Heart right ventricle (tissue), 16 donors: ENCODE measurements at regions not wholly inside any gene's neighbourhood (a gene's known extent, or its start where the extent isn't known, plus 50 kb on each side); places are given as distances from the start of the nearest gene placed in this dataset.

Source experiments
- ATAC-seq, 8 donors: fragments of 200-7000 bp; cut with Tn5 transposase; one replicate each; pipeline ENCODE4 v1.9.1; 2020; ENCODE audit warnings: mild to moderate bottlenecking in 8 of 8, moderate library complexity in 8 of 8, moderate number of reproducible peaks in 1 of 8
- DNase-seq, 2 donors: peaks; one replicate each; pipeline ENCODE4 v3.0.0-alpha.2; 2020
- H3K27ac ChIP-seq, 10 donors: fragments of 200-600 bp; sonication (generic) in 2 of 10; one replicate each; pipeline versions ENCODE4 v1.5.0 to v1.8.0; 2020 to 2022; ENCODE audit warnings: mild to moderate bottlenecking in 3 of 10
- H3K27me3 ChIP-seq, 7 donors: fragments of 200-600 bp; one replicate each; pipeline ENCODE4 v1.8.0; 2021 to 2022; ENCODE audit warnings: mild to moderate bottlenecking in 2 of 7
- H3K36me3 ChIP-seq, 9 donors: fragments of 200-600 bp; sonication (generic) in 1 of 9; one replicate each; pipeline versions ENCODE4 v1.5.0 to v1.8.0; 2020 to 2022; ENCODE audit warnings: mild to moderate bottlenecking in 2 of 9
- H3K4me1 ChIP-seq, 9 donors: fragments of 200-600 bp; sonication (generic) in 1 of 9; one replicate each; pipeline versions ENCODE4 v1.5.0 to v1.8.0; 2020 to 2022; ENCODE audit warnings: mild to moderate bottlenecking in 4 of 9
- H3K4me3 ChIP-seq, 10 donors: fragments of 200-600 bp; sonication (generic) in 2 of 10; one replicate each; pipeline versions ENCODE4 v1.5.0 to v1.8.0; 2020 to 2022; ENCODE audit warnings: mild to moderate bottlenecking in 7 of 10, moderate library complexity in 2 of 10
- H3K9me3 ChIP-seq, 11 donors: fragments of 200-600 bp in 10 of 11; sonication (generic) in 2 of 11; one replicate each; pipeline versions ENCODE4 v1.5.0 to v1.8.0; 2013 to 2022; ENCODE audit warnings: mild to moderate bottlenecking in 2 of 11, control low read depth in 1 of 11, moderate library complexity in 1 of 11
- WGBS, 2 donors: extraction: QIAGEN DNeasy Blood & Tissue Kit; methylation state at CpG; one replicate each; pipeline ENCODE4 v1.1.7; 2013; ENCODE audit warnings: inconsistent platforms in 1 of 2; 5-methylcytosine and 5-hydroxymethylcytosine counted together
- intact Hi-C, 10 donors: fragments of 100-400 bp; cut with DNase I; formaldehyde crosslinking; loops; one replicate each; pipeline versions ENCODE4 v1.11.1 to v1.14.2; 2022
- TF ChIP-seq, protein P1 (sequence below), 9 donors: fragments of 200-600 bp; sonication (generic) in 2 of 9; IDR thresholded peaks; one replicate each; pipeline versions ENCODE4 v1.5.0 to v1.8.0; 2021 to 2022; ENCODE audit warnings: antibody characterized with exemption in 9 of 9, mild to moderate bottlenecking in 5 of 9, moderate library complexity in 1 of 9
- donor health status: Arrhythmogenic right ventricular cardiomyopathy.
- donor health status: ischemic (EF 13 %, LVEDD 7.1; RV severe dilation, severe dysfunction).
- donor health status: healthy with polysubstance abuse.
- donor health status: DM: no; HTN: yes; CAD: no.
- donor health status: DM: no; HTN: no; CAD: no.
- donor health status: ischemic (EF 25% LVEDD 6.9; RV normal size, moderate dysfunction).
- donor health status: ischemic (EF 25% LVEDD 5.7; RV mildly dilated, moderate dysfunction).
- donor health status: healthy.
- donor health status: DM: yes; HTN: yes; CAD: no.
- donor health status: Ischemic cardiomyopathy.
- donor health status: ischemic (EF 35%, LVEDD 5.7; RV mildly dilated, moderate dysfunction).
- donor health status: nonischemic (EF 11% LVEDD 7.7; RV severe dilation, severe dysfunction).
- donor health status: DM: yes; HTN: yes; CAD: no.
- donor health status: PGD.
- donor health status: ischemic (EF 29% LVEDD 5.4; RV normal size, mild dysfunction).
- donor health status: nonischemic (EF 23%, LVEDD 6.1; RV moderate dilation, normal function).

DNA sequence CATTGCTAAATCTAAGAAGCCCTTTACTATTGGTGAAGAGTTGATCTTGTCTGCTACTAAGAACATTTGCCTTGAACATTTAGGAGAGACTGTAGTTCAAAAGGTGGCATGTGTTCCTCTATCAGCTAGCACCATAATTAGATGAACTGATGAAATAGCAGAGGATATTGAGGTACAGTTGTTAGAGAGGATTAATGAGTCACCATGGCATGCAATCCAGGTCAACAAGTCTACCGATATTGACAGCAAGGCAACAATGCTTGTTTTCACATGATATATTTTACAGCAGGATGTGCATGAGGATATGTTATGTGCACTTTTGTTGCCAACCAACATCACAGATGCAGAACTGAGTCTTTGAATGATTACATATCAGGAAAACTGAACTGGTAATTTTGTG lies 134.3 kb upstream of the CDH9 start:
- TF ChIP-seq, protein P1, sequence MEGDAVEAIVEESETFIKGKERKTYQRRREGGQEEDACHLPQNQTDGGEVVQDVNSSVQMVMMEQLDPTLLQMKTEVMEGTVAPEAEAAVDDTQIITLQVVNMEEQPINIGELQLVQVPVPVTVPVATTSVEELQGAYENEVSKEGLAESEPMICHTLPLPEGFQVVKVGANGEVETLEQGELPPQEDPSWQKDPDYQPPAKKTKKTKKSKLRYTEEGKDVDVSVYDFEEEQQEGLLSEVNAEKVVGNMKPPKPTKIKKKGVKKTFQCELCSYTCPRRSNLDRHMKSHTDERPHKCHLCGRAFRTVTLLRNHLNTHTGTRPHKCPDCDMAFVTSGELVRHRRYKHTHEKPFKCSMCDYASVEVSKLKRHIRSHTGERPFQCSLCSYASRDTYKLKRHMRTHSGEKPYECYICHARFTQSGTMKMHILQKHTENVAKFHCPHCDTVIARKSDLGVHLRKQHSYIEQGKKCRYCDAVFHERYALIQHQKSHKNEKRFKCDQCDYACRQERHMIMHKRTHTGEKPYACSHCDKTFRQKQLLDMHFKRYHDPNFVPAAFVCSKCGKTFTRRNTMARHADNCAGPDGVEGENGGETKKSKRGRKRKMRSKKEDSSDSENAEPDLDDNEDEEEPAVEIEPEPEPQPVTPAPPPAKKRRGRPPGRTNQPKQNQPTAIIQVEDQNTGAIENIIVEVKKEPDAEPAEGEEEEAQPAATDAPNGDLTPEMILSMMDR (IDR thresholded peaks at IDR 0.05): no peak
- intact Hi-C loops: no loop called here
- Histone ChIP-seq H3K27ac (no peak overlapping the region), H3K4me1 (no peaks in the 10 kb centered on the region), H3K36me3 (no peaks in the 10 kb centered on the region), H3K27me3 (no peaks in the 10 kb centered on the region), H3K9me3 (peaks cover 0 to 9% (median 0%) of the 10 kb centered on the region in 11 donors), H3K4me3 (no peak overlapping the region)
- DNase-seq: no peak
- WGBS, 2 donors: 86 to 97% methylated on average over 1 of the region's 1 CpG
- no peak for ATAC-seq

DNA sequence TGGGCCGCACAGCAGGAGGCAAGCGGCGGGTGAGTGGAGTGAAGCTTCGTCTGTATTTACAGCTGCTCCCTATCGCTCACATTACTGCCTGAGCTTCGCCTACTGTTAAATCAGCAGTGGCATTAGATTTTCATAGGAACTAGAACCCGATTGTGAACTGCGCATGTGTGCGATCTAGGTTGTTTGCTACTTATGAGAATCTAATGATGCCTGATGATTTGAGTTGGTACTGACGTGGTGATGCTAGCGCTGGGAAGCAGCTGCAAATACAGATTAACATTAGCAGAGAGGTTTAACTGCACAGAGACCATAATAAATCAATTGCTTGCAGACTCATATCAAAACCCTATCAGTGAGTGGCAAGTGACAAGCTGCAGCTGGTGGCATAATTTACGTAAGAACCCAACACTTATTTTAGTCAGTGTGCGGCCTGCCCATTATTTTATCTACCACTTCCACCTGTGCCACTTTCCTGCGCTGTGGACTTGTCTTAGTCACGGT lies 133.4 kb upstream of the CDH9 start:
- H3K4me3 ChIP-seq: no peak overlapping the region
- intact Hi-C loops: no loop called here
- no peaks in the 10 kb centered on the region for H3K27me3 ChIP-seq
- H3K9me3 ChIP-seq: peaks cover 0 to 9% (median 0%) of the 10 kb centered on the region in 11 donors
- no peak overlapping the region for H3K27ac ChIP-seq
- 69 to 74% methylated on average over 15 of the region's 15 CpGs for WGBS, 2 donors
- H3K36me3 ChIP-seq: no peaks in the 10 kb centered on the region
- H3K4me1 ChIP-seq: no peaks in the 10 kb centered on the region
- DNase-seq: no peak
- TF ChIP-seq, protein P1 (IDR thresholded peaks at IDR 0.05): no peak
- no peak for ATAC-seq

DNA sequence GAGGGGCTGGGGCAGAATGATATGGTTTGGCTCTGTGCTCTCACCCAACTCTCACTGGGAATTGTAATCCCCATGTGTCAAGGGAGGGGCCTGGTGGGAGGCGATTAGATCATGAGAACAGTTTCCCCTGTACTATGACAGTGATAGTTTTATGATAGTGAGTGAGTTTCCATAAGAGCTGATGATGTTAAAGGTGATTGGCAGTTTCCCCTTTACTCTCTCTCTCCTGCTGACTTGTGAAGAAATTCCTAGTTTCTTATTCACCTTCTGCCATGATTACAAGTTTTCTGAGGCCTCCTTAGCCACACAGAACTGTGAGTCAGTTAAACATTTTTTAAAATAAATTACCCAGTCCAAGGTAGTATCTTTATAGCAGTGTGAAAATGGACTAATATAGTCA lies 120.4 kb upstream of the CDH9 start:
- no peaks in the 10 kb centered on the region for H3K36me3 ChIP-seq
- TF ChIP-seq, protein P1 (IDR thresholded peaks at IDR 0.05): no peak
- no peaks in the 10 kb centered on the region for H3K4me1 ChIP-seq
- 43 to 44% methylated on average over 1 of the region's 1 CpG for WGBS, 2 donors
- DNase-seq (no peak), ATAC-seq (no peak)
- H3K27ac ChIP-seq: no peak overlapping the region
- H3K9me3 ChIP-seq: peaks cover 0 to 64% (median 8%) of the 10 kb centered on the region in 11 donors
- H3K4me3 ChIP-seq: no peak overlapping the region
- intact Hi-C loops: no loop called here
- H3K27me3 ChIP-seq: no peaks in the 10 kb centered on the region

- TF ChIP-seq, protein P1 (IDR thresholded peaks at IDR 0.05): no peak
- ATAC-seq (no peak), DNase-seq (no peak)
- no peak overlapping the region for H3K4me3 ChIP-seq
- intact Hi-C loops: no loop called here
- H3K4me1 ChIP-seq: no peaks in the 10 kb centered on the region
- H3K27ac ChIP-seq: no peak overlapping the region
- peaks cover 0 to 68% (median 9%) of the 10 kb centered on the region in 11 donors for H3K9me3 ChIP-seq
- H3K27me3 ChIP-seq: no peaks in the 10 kb centered on the region
- H3K36me3 ChIP-seq: no peaks in the 10 kb centered on the region
These were observed 119.8 kb upstream of the CDH9 start for GRCh38 chr5:27158171-27158570.
